Spleen (tissue), 7 donors: ENCODE measurements at regions not wholly inside any gene's neighbourhood (a gene's known extent, or its start where the extent isn't known, plus 50 kb on each side); places are given as distances from the start of the nearest gene placed in this dataset.

ENCODE experiments used
- POLR2A ChIP-seq, 3 donors: fragments of 450-650 bp; IDR thresholded peaks; one replicate each; pipeline ENCODE4 v1.5.1; 2017; ENCODE audit warnings: antibody characterized with exemption in 3 of 3, mild to moderate bottlenecking in 1 of 3
- POLR2AphosphoS5 ChIP-seq, 3 donors: sonication (generic); formaldehyde crosslinking; IDR thresholded peaks; one replicate each; pipeline ENCODE4 v1.5.1; 2017; ENCODE audit warnings: antibody characterized with exemption in 3 of 3
- TF ChIP-seq, protein P1 (sequence below), 11 experiments: fragments of 200-600 bp in 7 of 11; fragments of 450-650 bp in 4 of 11; sonication (generic) in 4 of 11; IDR thresholded peaks in 8 of 11; conservative IDR thresholded peaks in 3 of 11; 1 replicate in 7 of 11; 2 replicates in 4 of 11; pipeline versions ENCODE4 v1.4.0 to v1.8.0; 2016 to 2021; ENCODE audit warnings: antibody characterized with exemption in 11 of 11, inconsistent platforms in 4 of 11, mild to moderate bottlenecking in 1 of 11
- donor health status: DM: no; HTN: no; CAD: no; lungs with moderate emphysema.
- donor health status: DM: no; HTN: no; CAD: no.
- donor health status: DM: no; HTN: no; CAD: no.

DNA sequence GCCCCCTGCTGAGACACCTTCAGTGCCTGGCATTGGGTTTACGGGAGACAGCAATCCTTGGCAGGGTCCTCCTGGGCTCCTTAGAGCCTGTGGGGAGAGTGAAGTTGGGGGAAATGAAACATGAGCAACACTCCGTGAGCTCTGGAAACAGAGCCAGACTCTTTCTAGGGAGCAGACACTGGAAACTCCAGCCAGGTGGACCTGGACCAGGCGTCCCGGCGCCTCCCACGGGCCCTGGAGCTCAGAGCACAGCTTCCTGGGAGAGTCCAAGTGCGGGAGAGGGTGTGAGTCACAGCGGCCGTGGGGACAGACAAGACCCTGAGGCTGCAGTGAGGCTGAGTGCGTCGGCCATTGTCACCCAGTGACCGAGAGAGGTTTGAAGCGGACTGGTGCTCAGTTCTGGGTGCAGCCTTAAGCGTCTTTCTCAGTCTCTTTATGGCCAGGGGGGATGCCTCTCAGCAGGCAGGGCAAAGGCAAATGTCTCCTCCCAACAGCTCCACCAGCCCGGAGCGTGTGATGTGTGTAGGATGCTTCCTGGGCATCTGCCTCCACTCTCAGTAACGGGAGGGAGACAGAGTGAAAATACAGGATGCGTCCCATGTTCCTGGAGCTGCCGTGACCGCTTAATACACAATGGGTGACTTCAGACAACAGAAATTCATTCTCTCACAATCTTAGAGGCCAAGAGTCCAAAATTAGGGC is 399.2 kb downstream of the SHANK2 start:
- TF ChIP-seq, protein P1, sequence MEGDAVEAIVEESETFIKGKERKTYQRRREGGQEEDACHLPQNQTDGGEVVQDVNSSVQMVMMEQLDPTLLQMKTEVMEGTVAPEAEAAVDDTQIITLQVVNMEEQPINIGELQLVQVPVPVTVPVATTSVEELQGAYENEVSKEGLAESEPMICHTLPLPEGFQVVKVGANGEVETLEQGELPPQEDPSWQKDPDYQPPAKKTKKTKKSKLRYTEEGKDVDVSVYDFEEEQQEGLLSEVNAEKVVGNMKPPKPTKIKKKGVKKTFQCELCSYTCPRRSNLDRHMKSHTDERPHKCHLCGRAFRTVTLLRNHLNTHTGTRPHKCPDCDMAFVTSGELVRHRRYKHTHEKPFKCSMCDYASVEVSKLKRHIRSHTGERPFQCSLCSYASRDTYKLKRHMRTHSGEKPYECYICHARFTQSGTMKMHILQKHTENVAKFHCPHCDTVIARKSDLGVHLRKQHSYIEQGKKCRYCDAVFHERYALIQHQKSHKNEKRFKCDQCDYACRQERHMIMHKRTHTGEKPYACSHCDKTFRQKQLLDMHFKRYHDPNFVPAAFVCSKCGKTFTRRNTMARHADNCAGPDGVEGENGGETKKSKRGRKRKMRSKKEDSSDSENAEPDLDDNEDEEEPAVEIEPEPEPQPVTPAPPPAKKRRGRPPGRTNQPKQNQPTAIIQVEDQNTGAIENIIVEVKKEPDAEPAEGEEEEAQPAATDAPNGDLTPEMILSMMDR (IDR thresholded peaks at IDR 0.05 in 8 of 11, conservative IDR thresholded peaks at IDR 0.05 in 3 of 11) = no peak
- TF ChIP-seq POLR2A (IDR thresholded peaks at IDR 0.05) (no peak), POLR2AphosphoS5 (IDR thresholded peaks at IDR 0.05) (no peak)
